Body of pancreas (tissue), 4 donors: ENCODE measurements at regions not wholly inside any gene's neighbourhood (a gene's known extent, or its start where the extent isn't known, plus 50 kb on each side); places are given as distances from the start of the nearest gene placed in this dataset.

Experiments used
- ATAC-seq: fragments of 150-250 bp; one replicate; pipeline ENCODE4 v1.9.1; 2016
- DNase-seq, 4 donors: peaks; one replicate each; pipeline ENCODE4 v3.0.0-alpha.2; 2019
- H3K27ac ChIP-seq, 4 donors: fragments of 200-600 bp; sonication (generic); 1 replicate in 3 of 4; 2 replicates in 1 of 4; pipeline versions ENCODE4 v1.5.1 to v1.6.1; 2016 to 2019; ENCODE audit warnings: mild to moderate bottlenecking in 1 of 4, mixed read lengths in 1 of 4, moderate library complexity in 1 of 4
- H3K27me3 ChIP-seq, 2 donors: fragments of 200-600 bp; sonication (generic); one replicate each; pipeline ENCODE4 v1.6.0; 2016; ENCODE audit warnings: mild to moderate bottlenecking in 1 of 2
- H3K36me3 ChIP-seq, 2 donors: fragments of 200-600 bp; sonication (generic); replicated peaks in 1 of 2; 2 replicates each; pipeline ENCODE4 v1.5.1; 2016; ENCODE audit warnings: low read depth in 2 of 2; ENCODE audit not compliant: insufficient read depth in 1 of 2
- H3K4me1 ChIP-seq: fragments of 200-600 bp; sonication (generic); one replicate; pipeline ENCODE4 v1.6.0; 2016
- H3K4me3 ChIP-seq, 2 donors: fragments of 200-600 bp; sonication (generic); 1 replicate in 1 of 2; 2 replicates in 1 of 2; pipeline ENCODE4 v1.5.1; 2016 to 2019
- H3K9me3 ChIP-seq, 3 donors: fragments of 200-600 bp; sonication (generic); 1 replicate in 2 of 3; 2 replicates in 1 of 3; pipeline ENCODE4 v1.5.1; 2016
- CTCF ChIP-seq, 7 experiments: fragments of 450-650 bp in 4 of 7; fragments of 200-600 bp in 3 of 7; sonication (generic) in 3 of 7; IDR thresholded peaks; one replicate each; pipeline ENCODE4 v1.5.1; 2016 to 2019; ENCODE audit warnings: antibody characterized with exemption in 7 of 7
- POLR2A ChIP-seq, 3 donors: fragments of 450-650 bp; IDR thresholded peaks; one replicate each; pipeline ENCODE4 v1.6.1; 2016; ENCODE audit warnings: antibody characterized with exemption in 3 of 3, mild to moderate bottlenecking in 2 of 3
- WGBS, 2 donors: methylation state at CpG; one replicate each; pipeline ENCODE4 v1.1.5; 2017; 5-methylcytosine and 5-hydroxymethylcytosine counted together
- intact Hi-C: fragments of 100-400 bp; cut with DNase I; formaldehyde crosslinking; loops from one replicate; pipeline ENCODE4 v1.15.1; 2023

- H3K9me3 ChIP-seq = no peaks in the 10 kb centered on the region
- DNase-seq = no peak
- H3K27ac ChIP-seq = no peak overlapping the region
- intact Hi-C loops = no loop called here
- no peak for ATAC-seq
- no peaks in the 10 kb centered on the region for H3K36me3 ChIP-seq
- no peaks in the 10 kb centered on the region for H3K4me1 ChIP-seq
- H3K4me3 ChIP-seq = no peak overlapping the region
- TF ChIP-seq POLR2A (IDR thresholded peaks at IDR 0.05) (no peak), CTCF (IDR thresholded peaks at IDR 0.05) (no peak)
- WGBS, 2 donors = 73 to 75% methylated on average over 8 of the region's 8 CpGs
- H3K27me3 ChIP-seq = no peaks in the 10 kb centered on the region
These were observed 690.4 kb downstream of the RNF144A start for GRCh38 chr2:7607441-7608173.

- no peak overlapping the region for H3K4me3 ChIP-seq
- WGBS, 2 donors = 77 to 86% methylated on average over 7 of the region's 7 CpGs
- H3K4me1 ChIP-seq = no peaks in the 10 kb centered on the region
- no peak overlapping the region for H3K27ac ChIP-seq
- ATAC-seq (no peak), DNase-seq (no peak)
- no peaks in the 10 kb centered on the region for H3K36me3 ChIP-seq
- no peak for TF ChIP-seq POLR2A (IDR thresholded peaks at IDR 0.05)
- TF ChIP-seq CTCF (IDR thresholded peaks at IDR 0.05) = no peak
- H3K9me3 ChIP-seq = no peaks in the 10 kb centered on the region
- intact Hi-C loops = no loop called here
- no peaks in the 10 kb centered on the region for H3K27me3 ChIP-seq
These were observed 692.3 kb downstream of the RNF144A start for GRCh38 chr2:7609556-7609955.

GRCh38 chr2:7609974-7610373 lies 692.8 kb downstream of the RNF144A start:
- WGBS, 2 donors = 85 to 86% methylated on average over 8 of the region's 8 CpGs
- ATAC-seq (no peak), DNase-seq (no peak)
- Histone ChIP-seq H3K4me1 (no peaks in the 10 kb centered on the region), H3K27me3 (no peaks in the 10 kb centered on the region), H3K27ac (no peak overlapping the region), H3K4me3 (no peak overlapping the region), H3K9me3 (no peaks in the 10 kb centered on the region), H3K36me3 (no peaks in the 10 kb centered on the region)
- TF ChIP-seq CTCF (IDR thresholded peaks at IDR 0.05) (no peak), POLR2A (IDR thresholded peaks at IDR 0.05) (no peak)
- intact Hi-C loops = no loop called here

- Histone ChIP-seq H3K36me3 (no peaks in the 10 kb centered on the region), H3K27me3 (no peaks in the 10 kb centered on the region), H3K9me3 (no peaks in the 10 kb centered on the region), H3K27ac (no peak overlapping the region), H3K4me1 (no peaks in the 10 kb centered on the region), H3K4me3 (no peak overlapping the region)
- no peak for TF ChIP-seq POLR2A (IDR thresholded peaks at IDR 0.05)
- no peak for TF ChIP-seq CTCF (IDR thresholded peaks at IDR 0.05)
- no peak for ATAC-seq
- intact Hi-C loops = no loop called here
- DNase-seq = no peak
- 27 to 37% methylated on average over 4 of the region's 4 CpGs for WGBS, 2 donors
These were observed 694.5 kb downstream of the RNF144A start for GRCh38 chr2:7611750-7612149.

- no peak overlapping the region for H3K27ac ChIP-seq
- intact Hi-C loops = no loop called here
- H3K4me1 ChIP-seq = no peaks in the 10 kb centered on the region
- H3K36me3 ChIP-seq = no peaks in the 10 kb centered on the region
- TF ChIP-seq POLR2A (IDR thresholded peaks at IDR 0.05) (no peak), CTCF (IDR thresholded peaks at IDR 0.05) (no peak)
- 47 to 53% methylated on average over 3 of the region's 3 CpGs for WGBS, 2 donors
- H3K4me3 ChIP-seq = no peak overlapping the region
- no peaks in the 10 kb centered on the region for H3K9me3 ChIP-seq
- ATAC-seq (no peak), DNase-seq (no peak)
- no peaks in the 10 kb centered on the region for H3K27me3 ChIP-seq
These were observed 695.8 kb downstream of the RNF144A start for GRCh38 chr2:7612969-7613368.
